Activated T-cell treated with anti-CD3 and anti-CD28 coated beads, Interleukin-2, amount 50 U/mL, for 24 hours (primary cell): ENCODE measurements at regions not wholly inside any gene's neighbourhood (a gene's known extent, or its start where the extent isn't known, plus 50 kb on each side); places are given as distances from the start of the nearest gene placed in this dataset.

Source experiments
- DNase-seq: peaks from one replicate; pipeline ENCODE4 v3.0.0-alpha.2; 2020
- H3K27ac Mint-ChIP-seq: 2 replicates; pipeline ENCODE4 v1.8.0; 2020; ENCODE audit warnings: mild to moderate bottlenecking, mixed read lengths
- H3K27me3 Mint-ChIP-seq: 2 replicates; pipeline ENCODE4 v1.8.0; 2020; ENCODE audit warnings: mixed read lengths
- H3K36me3 Mint-ChIP-seq: 2 replicates; pipeline ENCODE4 v1.8.0; 2020; ENCODE audit warnings: low read depth, mixed read lengths
- H3K4me1 Mint-ChIP-seq: 2 replicates; pipeline ENCODE4 v1.8.0; 2020; ENCODE audit warnings: low read depth, mixed read lengths
- H3K4me3 Mint-ChIP-seq: 2 replicates; pipeline ENCODE4 v1.8.0; 2020; ENCODE audit warnings: mild to moderate bottlenecking, moderate library complexity, mixed read lengths
- H3K9me3 Mint-ChIP-seq: 2 replicates; pipeline ENCODE4 v1.8.0; 2020; ENCODE audit warnings: mixed read lengths

- no peaks in the 10 kb centered on the region for H3K9me3 Mint-ChIP-seq
- no peak overlapping the region for H3K27ac Mint-ChIP-seq
- no peaks in the 10 kb centered on the region for H3K36me3 Mint-ChIP-seq
- H3K4me1 Mint-ChIP-seq = no peaks in the 10 kb centered on the region
- H3K4me3 Mint-ChIP-seq = no peak overlapping the region
- peaks cover 16% of the 10 kb centered on the region for H3K27me3 Mint-ChIP-seq
- DNase-seq = no peak
Observed at GRCh38 chr20:46804126-46804525, 90.5 kb upstream of the EYA2 start.

GRCh38 chr20:46805836-46806235 is 88.8 kb upstream of the EYA2 start:
- H3K4me3 Mint-ChIP-seq = no peak overlapping the region
- no peaks in the 10 kb centered on the region for H3K9me3 Mint-ChIP-seq
- peaks cover 29% of the 10 kb centered on the region for H3K27me3 Mint-ChIP-seq
- no peak overlapping the region for H3K27ac Mint-ChIP-seq
- DNase-seq = no peak
- no peaks in the 10 kb centered on the region for H3K36me3 Mint-ChIP-seq
- no peaks in the 10 kb centered on the region for H3K4me1 Mint-ChIP-seq

GRCh38 chr20:46807998-46808397 is 86.6 kb upstream of the EYA2 start:
- H3K4me1 Mint-ChIP-seq = no peaks in the 10 kb centered on the region
- H3K36me3 Mint-ChIP-seq = no peaks in the 10 kb centered on the region
- H3K27ac Mint-ChIP-seq = no peak overlapping the region
- H3K27me3 Mint-ChIP-seq = peaks cover 38% of the 10 kb centered on the region
- DNase-seq = no peak
- no peak overlapping the region for H3K4me3 Mint-ChIP-seq
- no peaks in the 10 kb centered on the region for H3K9me3 Mint-ChIP-seq

- Mint-ChIP-seq H3K4me3 (no peak overlapping the region), H3K27ac (no peak overlapping the region), H3K36me3 (no peaks in the 10 kb centered on the region), H3K9me3 (no peaks in the 10 kb centered on the region), H3K4me1 (no peaks in the 10 kb centered on the region), H3K27me3 (peaks cover 37% of the 10 kb centered on the region)
- DNase-seq = no peak
Observed at GRCh38 chr20:46808565-46808964, 86.1 kb upstream of the EYA2 start.

- Mint-ChIP-seq H3K27me3 (peaks cover 37% of the 10 kb centered on the region), H3K36me3 (no peaks in the 10 kb centered on the region), H3K4me1 (no peaks in the 10 kb centered on the region), H3K4me3 (no peak overlapping the region), H3K27ac (no peak overlapping the region), H3K9me3 (no peaks in the 10 kb centered on the region)
- no peak for DNase-seq
Observed at GRCh38 chr20:46809706-46810360, 84.8 kb upstream of the EYA2 start.

GRCh38 chr20:46810448-46811223 is 84.0 kb upstream of the EYA2 start:
- no peak for DNase-seq
- Mint-ChIP-seq H3K27me3 (peaks cover 42% of the 10 kb centered on the region), H3K4me3 (no peak overlapping the region), H3K27ac (no peak overlapping the region), H3K9me3 (no peaks in the 10 kb centered on the region), H3K36me3 (no peaks in the 10 kb centered on the region), H3K4me1 (no peaks in the 10 kb centered on the region)

- H3K9me3 Mint-ChIP-seq = no peaks in the 10 kb centered on the region
- peaks cover 48% of the 10 kb centered on the region for H3K27me3 Mint-ChIP-seq
- no peak overlapping the region for H3K27ac Mint-ChIP-seq
- H3K36me3 Mint-ChIP-seq = no peaks in the 10 kb centered on the region
- no peaks in the 10 kb centered on the region for H3K4me1 Mint-ChIP-seq
- H3K4me3 Mint-ChIP-seq = no peak overlapping the region
- no peak for DNase-seq
Observed at GRCh38 chr20:46811224-46812084, 83.2 kb upstream of the EYA2 start.

GRCh38 chr20:46814366-46815232 is 80.0 kb upstream of the EYA2 start:
- peaks cover 56% of the 10 kb centered on the region for H3K27me3 Mint-ChIP-seq
- no peaks in the 10 kb centered on the region for H3K36me3 Mint-ChIP-seq
- no peak for DNase-seq
- H3K9me3 Mint-ChIP-seq = no peaks in the 10 kb centered on the region
- no peak overlapping the region for H3K4me3 Mint-ChIP-seq
- no peaks in the 10 kb centered on the region for H3K4me1 Mint-ChIP-seq
- no peak overlapping the region for H3K27ac Mint-ChIP-seq

GRCh38 chr20:46816097-46816496 is 78.5 kb upstream of the EYA2 start:
- DNase-seq = no peak
- Mint-ChIP-seq H3K4me1 (no peaks in the 10 kb centered on the region), H3K9me3 (no peaks in the 10 kb centered on the region), H3K27ac (no peak overlapping the region), H3K36me3 (no peaks in the 10 kb centered on the region), H3K4me3 (no peak overlapping the region), H3K27me3 (peaks cover 48% of the 10 kb centered on the region)

GRCh38 chr20:46816886-46817638 is 77.6 kb upstream of the EYA2 start:
- Mint-ChIP-seq H3K4me3 (no peak overlapping the region), H3K27ac (no peak overlapping the region), H3K27me3 (peaks cover 43% of the 10 kb centered on the region), H3K36me3 (no peaks in the 10 kb centered on the region), H3K9me3 (no peaks in the 10 kb centered on the region), H3K4me1 (no peaks in the 10 kb centered on the region)
- DNase-seq = no peak

GRCh38 chr20:46820682-46821081 is 74.0 kb upstream of the EYA2 start:
- Mint-ChIP-seq H3K4me3 (no peak overlapping the region), H3K27ac (no peak overlapping the region), H3K9me3 (peaks cover 3% of the 10 kb centered on the region), H3K36me3 (no peaks in the 10 kb centered on the region), H3K27me3 (peaks cover 27% of the 10 kb centered on the region), H3K4me1 (no peaks in the 10 kb centered on the region)
- DNase-seq = no peak

GRCh38 chr20:46823271-46823751 is 71.3 kb upstream of the EYA2 start:
- Mint-ChIP-seq H3K4me1 (no peaks in the 10 kb centered on the region), H3K9me3 (peaks cover 3% of the 10 kb centered on the region), H3K27me3 (peaks cover 30% of the 10 kb centered on the region), H3K36me3 (no peaks in the 10 kb centered on the region), H3K27ac (no peak overlapping the region), H3K4me3 (no peak overlapping the region)
- no peak for DNase-seq

- H3K27me3 Mint-ChIP-seq = peaks cover 27% of the 10 kb centered on the region
- H3K9me3 Mint-ChIP-seq = peaks cover 3% of the 10 kb centered on the region
- no peak overlapping the region for H3K4me3 Mint-ChIP-seq
- DNase-seq = no peak
- no peaks in the 10 kb centered on the region for H3K36me3 Mint-ChIP-seq
- H3K27ac Mint-ChIP-seq = no peak overlapping the region
- no peaks in the 10 kb centered on the region for H3K4me1 Mint-ChIP-seq
Observed at GRCh38 chr20:46823753-46824152, 70.9 kb upstream of the EYA2 start.
